H1 (cell line): ENCODE measurements at regions not wholly inside any gene's neighbourhood (a gene's known extent, or its start where the extent isn't known, plus 50 kb on each side); places are given as distances from the start of the nearest gene placed in this dataset.

Experiments used
- CTCF ChIA-PET: fragments of 300-600 bp; sonication (Branson Sonifier 250); formaldehyde crosslinking; loops from one replicate; lab custom pipeline; 2021; ENCODE audit not compliant: partially characterized antibody; lab: Charles Lee
- POLR2A ChIA-PET: fragments of 300-600 bp; sonication (Branson Sonifier 250); formaldehyde crosslinking; loops from one replicate; lab custom pipeline; 2021; ENCODE audit warnings: inconsistent platforms; ENCODE audit not compliant: partially characterized antibody; lab: Charles Lee
- DNase-seq, 2 experiments: peaks; one replicate each; pipeline versions ENCODE4 v3.0.0 to v3.0.0-alpha.2; 2010 to 2022; ENCODE audit warnings: low spot score in 2 of 2, low read depth in 1 of 2, mixed read lengths in 1 of 2
- FAIRE-seq: peaks from 2 replicates; lab custom pipeline; 2011; peaks lifted over from hg19 to GRCh38; lab: Jason Lieb, UNC
- H2AFZ ChIP-seq: 2 replicates; pipeline ENCODE4 v1.8.1; 2012; ENCODE audit warnings: low read length, inconsistent platforms
- H2AK5ac ChIP-seq: 2 replicates; pipeline ENCODE4 v1.6.1; 2013; ENCODE audit warnings: low read depth, low read length
- H2BK120ac ChIP-seq: replicated peaks from 2 replicates; pipeline ENCODE3; 2013; ENCODE audit warnings: low read depth, low read length, inconsistent platforms
- H2BK12ac ChIP-seq: 2 replicates; pipeline ENCODE4 v1.6.1; 2013; ENCODE audit warnings: low read depth, low read length
- H2BK15ac ChIP-seq: 2 replicates; pipeline ENCODE4 v1.6.1; 2013; ENCODE audit warnings: low read length
- H2BK20ac ChIP-seq: 2 replicates; pipeline ENCODE4 v1.6.1; 2013; ENCODE audit warnings: low read length
- H2BK5ac ChIP-seq: 2 replicates; pipeline ENCODE4 v1.6.1; 2013; ENCODE audit warnings: low read depth, low read length
- H3K14ac ChIP-seq: 2 replicates; pipeline ENCODE4 v1.6.1; 2013; ENCODE audit warnings: inconsistent platforms; ENCODE audit not compliant: insufficient read length
- H3K18ac ChIP-seq: 2 replicates; pipeline ENCODE4 v1.6.1; 2013; ENCODE audit warnings: low read length; ENCODE audit errors: extremely low read depth
- H3K23ac ChIP-seq: 2 replicates; pipeline ENCODE4 v1.6.1; 2013; ENCODE audit warnings: inconsistent platforms; ENCODE audit not compliant: insufficient read length
- H3K23me2 ChIP-seq: 2 replicates; pipeline ENCODE4 v1.6.1; 2013; ENCODE audit warnings: low read depth, low read length
- H3K27ac ChIP-seq: 2 replicates; pipeline ENCODE4 v1.6.1; 2011; ENCODE audit warnings: low read depth, low read length, inconsistent platforms
- H3K27me3 ChIP-seq, 4 experiments: replicated peaks in 1 of 4; 1 replicate in 1 of 4; 2 replicates in 3 of 4; pipeline versions ENCODE4 v1.6.1 to v1.8.1; 2011 to 2013; ENCODE audit warnings: low read length in 3 of 4, mild to moderate bottlenecking in 3 of 4, inconsistent platforms in 2 of 4, mixed read lengths in 2 of 4, moderate library complexity in 1 of 4; ENCODE audit not compliant: control insufficient read depth in 3 of 4, insufficient read depth in 3 of 4; ENCODE audit errors: extremely low read depth in 1 of 4
- H3K36me3 ChIP-seq, 4 experiments: 2 replicates each; pipeline versions ENCODE4 v1.6.1 to v1.8.1; 2011 to 2013; ENCODE audit warnings: mild to moderate bottlenecking in 4 of 4, low read length in 3 of 4, moderate library complexity in 2 of 4, control low read depth in 1 of 4, inconsistent platforms in 1 of 4; ENCODE audit not compliant: insufficient read depth in 4 of 4, control insufficient read depth in 2 of 4
- H3K4ac ChIP-seq: replicated peaks from 2 replicates; pipeline ENCODE3; 2013; ENCODE audit warnings: low read length, low read depth, mixed read lengths, inconsistent platforms; ENCODE audit not compliant: insufficient read length
- H3K4me1 ChIP-seq, 4 experiments: replicated peaks in 1 of 4; 1 replicate in 1 of 4; 2 replicates in 3 of 4; pipeline versions ENCODE4 v1.6.1 to v1.8.1; 2011 to 2013; ENCODE audit warnings: low read length in 3 of 4, inconsistent platforms in 2 of 4, mixed read lengths in 1 of 4; ENCODE audit not compliant: insufficient read depth in 4 of 4, control insufficient read depth in 3 of 4
- H3K4me2 ChIP-seq, 2 experiments: 2 replicates each; pipeline versions ENCODE4 v1.6.1 to v1.8.1; 2011 to 2013; ENCODE audit warnings: low read depth in 2 of 2, low read length in 2 of 2, control low read depth in 1 of 2, inconsistent platforms in 1 of 2, mild to moderate bottlenecking in 1 of 2; ENCODE audit not compliant: insufficient read depth in 1 of 2
- H3K4me3 ChIP-seq, 4 experiments: fragments of 200-600, 300-600 bp in 1 of 4; sonication (generic), shearing (Covaris generic), sonication (Bioruptor Twin) in 1 of 4; 2 replicates each; pipeline versions ENCODE4 v1.5.1 to v1.8.1; 2011 to 2016; ENCODE audit warnings: low read length in 4 of 4, low read depth in 3 of 4, control low read depth in 2 of 4, inconsistent platforms in 2 of 4, mild to moderate bottlenecking in 2 of 4, mixed read lengths in 1 of 4, moderate library complexity in 1 of 4; ENCODE audit not compliant: insufficient read depth in 2 of 4; ENCODE audit errors: extremely low read depth in 1 of 4
- H3K56ac ChIP-seq: replicated peaks from 2 replicates; pipeline ENCODE3; 2013; ENCODE audit warnings: low read depth, mild to moderate bottlenecking, mixed read lengths, low read length, inconsistent platforms; ENCODE audit not compliant: insufficient read length
- H3K79me1 ChIP-seq: 2 replicates; pipeline ENCODE4 v1.6.1; 2013; ENCODE audit warnings: low read depth, low read length, control low read depth
- H3K79me2 ChIP-seq, 2 experiments: 2 replicates each; pipeline versions ENCODE4 v1.6.1 to v1.8.1; 2012 to 2013; ENCODE audit warnings: low read length in 2 of 2, mild to moderate bottlenecking in 2 of 2, inconsistent platforms in 1 of 2; ENCODE audit not compliant: insufficient read depth in 2 of 2, control insufficient read depth in 1 of 2
- H3K9ac ChIP-seq, 4 experiments: replicated peaks in 1 of 4; 1 replicate in 1 of 4; 2 replicates in 3 of 4; pipeline versions ENCODE4 v1.6.1 to v1.8.1; 2011 to 2013; ENCODE audit warnings: low read depth in 3 of 4, low read length in 3 of 4, control low read depth in 2 of 4, mild to moderate bottlenecking in 2 of 4, moderate library complexity in 2 of 4, inconsistent platforms in 1 of 4; ENCODE audit errors: extremely low read depth in 1 of 4
- H3K9me3 ChIP-seq, 2 experiments: 2 replicates each; pipeline versions ENCODE4 v1.6.1 to v1.8.1; 2012 to 2013; ENCODE audit warnings: mild to moderate bottlenecking in 2 of 2, moderate library complexity in 2 of 2, control low read depth in 1 of 2, inconsistent platforms in 1 of 2, low read depth in 1 of 2, low read length in 1 of 2, mixed read lengths in 1 of 2; ENCODE audit not compliant: insufficient read depth in 2 of 2
- H4K20me1 ChIP-seq, 2 experiments: replicated peaks in 1 of 2; 2 replicates each; pipeline versions ENCODE3 to v1.8.1; 2011 to 2013; ENCODE audit warnings: inconsistent platforms in 2 of 2, low read length in 2 of 2, mild to moderate bottlenecking in 1 of 2; ENCODE audit not compliant: insufficient read depth in 2 of 2, control insufficient read depth in 1 of 2
- H4K5ac ChIP-seq: 2 replicates; pipeline ENCODE4 v1.6.1; 2013; ENCODE audit warnings: low read length, low read depth, mixed read lengths, inconsistent platforms; ENCODE audit not compliant: insufficient read length
- H4K8ac ChIP-seq: 2 replicates; pipeline ENCODE4 v1.8.0; 2013; ENCODE audit warnings: mild to moderate bottlenecking, moderate library complexity, low read length, inconsistent platforms; ENCODE audit not compliant: insufficient read depth; ENCODE audit errors: extremely low read depth
- H4K91ac ChIP-seq: replicated peaks from 2 replicates; pipeline ENCODE3; 2013; ENCODE audit warnings: low read length, mixed read lengths, inconsistent platforms; ENCODE audit not compliant: insufficient read length
- CBX5 ChIP-seq: fragments of 300-800, 300-1000 bp; sonication (generic); IDR thresholded peaks from 2 replicates; pipeline ENCODE4 v1.7.1; 2016; ENCODE audit warnings: antibody characterized with exemption, low read length, low read depth
- CEBPB ChIP-seq: IDR thresholded peaks from 2 replicates; pipeline ENCODE4 v1.6.1; 2012; ENCODE audit warnings: low read depth, low read length
- CTBP2 ChIP-seq: IDR thresholded peaks from 2 replicates; pipeline ENCODE4 v1.7.0; 2011; ENCODE audit warnings: borderline replicate concordance, mild to moderate bottlenecking, moderate library complexity, mixed read lengths, low read length; ENCODE audit not compliant: insufficient read depth, insufficient read length
- EGR1 ChIP-seq: IDR thresholded peaks from 2 replicates; pipeline ENCODE4 v1.6.1; 2011; ENCODE audit warnings: low read depth, low read length, borderline replicate concordance
- EP300 ChIP-seq, 2 experiments: IDR thresholded peaks; 1 replicate in 1 of 2; 2 replicates in 1 of 2; pipeline ENCODE4 v1.6.1; 2011 to 2012; ENCODE audit warnings: low read depth in 2 of 2, low read length in 2 of 2, mild to moderate bottlenecking in 2 of 2, borderline replicate concordance in 1 of 2, inconsistent platforms in 1 of 2, moderate library complexity in 1 of 2
- GTF2F1 ChIP-seq: IDR thresholded peaks from 2 replicates; pipeline ENCODE4 v1.6.1; 2012; ENCODE audit warnings: low read depth, low read length, improper control_type of control experiment, borderline replicate concordance
- JUND ChIP-seq: IDR thresholded peaks from 2 replicates; pipeline ENCODE4 v1.6.1; 2011; ENCODE audit warnings: mild to moderate bottlenecking, improper control_type of control experiment, low read length
- NRF1 ChIP-seq: IDR thresholded peaks from 2 replicates; pipeline ENCODE4 v1.6.1; 2011; ENCODE audit warnings: mild to moderate bottlenecking, low read depth, low read length, improper control_type of control experiment
- POLR2AphosphoS5 ChIP-seq: IDR thresholded peaks from 2 replicates; pipeline ENCODE4 v1.6.1; 2011; ENCODE audit warnings: low read depth, low read length
- POU5F1 ChIP-seq: IDR thresholded peaks from 2 replicates; pipeline ENCODE4 v1.6.1; 2011; ENCODE audit warnings: low read depth, mild to moderate bottlenecking, low read length, moderate library complexity
- RNF2 ChIP-seq: fragments of 200-900, 300-1000 bp; sonication (generic); IDR thresholded peaks from 2 replicates; pipeline ENCODE4 v1.7.1; 2016; ENCODE audit warnings: borderline replicate concordance, low read depth, mild to moderate bottlenecking, antibody characterized with exemption, low read length; ENCODE audit not compliant: poor library complexity, severe bottlenecking; ENCODE audit errors: missing control alignments
- SIN3A ChIP-seq, 2 experiments: IDR thresholded peaks in 1 of 2; conservative IDR thresholded peaks in 1 of 2; 2 replicates each; pipeline ENCODE4 v1.6.1; 2011 to 2012; ENCODE audit warnings: low read length in 2 of 2, improper control_type of control experiment in 1 of 2, low read depth in 1 of 2, mild to moderate bottlenecking in 1 of 2
- SIX5 ChIP-seq: IDR thresholded peaks from 2 replicates; pipeline ENCODE4 v1.6.1; 2011; ENCODE audit warnings: mild to moderate bottlenecking, low read depth, low read length
- TAF1 ChIP-seq: IDR thresholded peaks from 2 replicates; pipeline ENCODE4 v1.6.1; 2011; ENCODE audit warnings: mild to moderate bottlenecking, low read depth, low read length
- TEAD4 ChIP-seq: IDR thresholded peaks from 2 replicates; pipeline ENCODE4 v1.6.1; 2012; ENCODE audit warnings: low read depth, low read length, inconsistent platforms, mixed read lengths
- YY1 ChIP-seq: IDR thresholded peaks from 2 replicates; pipeline ENCODE4 v1.6.1; 2011; ENCODE audit warnings: low read depth, mild to moderate bottlenecking, low read length
- WGBS, 2 experiments: shearing (Covaris generic) in 1 of 2; methylation state at CpG; one replicate each; pipeline versions ENCODE4 v1.1.6 to v1.1.7; 2013 to 2015; ENCODE audit warnings: low lambda C conversion rate in 2 of 2, mixed read lengths in 2 of 2, inconsistent platforms in 1 of 2, low coverage in 1 of 2, missing lambda C conversion rate in 1 of 2; ENCODE audit not compliant: insufficient replicate concordance in 2 of 2, insufficient coverage in 1 of 2, insufficient read length in 1 of 2; ENCODE audit errors: extremely low coverage in 1 of 2, missing lambda C conversion rate in 1 of 2; 5-methylcytosine and 5-hydroxymethylcytosine counted together

DNA sequence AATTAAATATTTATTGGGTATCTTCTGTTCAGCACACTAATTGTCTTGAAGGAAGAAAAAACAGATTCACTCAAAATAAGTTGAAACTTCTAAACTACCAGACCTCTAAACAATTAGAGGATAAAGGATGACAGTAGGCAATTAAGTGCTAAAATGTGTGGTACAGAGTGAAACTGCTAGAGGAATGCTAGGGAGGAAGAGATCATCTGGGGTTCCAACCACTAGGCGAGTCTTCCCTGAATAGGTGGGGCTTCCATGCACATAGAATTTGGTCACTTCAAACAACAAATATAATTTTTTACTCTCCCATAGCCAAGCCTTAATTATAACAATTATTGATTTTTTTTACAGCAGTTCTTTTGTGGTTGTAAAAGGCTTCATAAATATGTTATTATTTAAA lies 559.0 kb upstream of the ZEB2 start:
- no peak for FAIRE-seq
- WGBS, 2 experiments = 78% methylated on average over 1 of the region's 1 CpG; no CpG with 5 or more reads in 1 of the 2 experiments
- TF ChIP-seq EP300 (IDR thresholded peaks at IDR 0.05; ENCODE audit: borderline replicate concordance in 1 of 2, low read depth in 2 of 2, low read length in 2 of 2) (no peak), SIX5 (no peak), TAF1 (no peak), POLR2AphosphoS5 (no peak), RNF2 (no peak), CBX5 (no peak), SIN3A (conservative IDR thresholded peaks at IDR 0.05 in 1 of 2, IDR thresholded peaks at IDR 0.05 in 1 of 2; ENCODE audit: low read depth in 1 of 2, low read length in 2 of 2) (no peak), TEAD4 (no peak), CTBP2 (no peak), NRF1 (no peak), EGR1 (no peak), JUND (no peak), YY1 (no peak), CEBPB (no peak), GTF2F1 (no peak), POU5F1 (no peak)

More for the DNA sequence above, 559.0 kb upstream of the ZEB2 start:
- Histone ChIP-seq H3K14ac (no peak overlapping the region), H3K27ac (no peak overlapping the region), H3K4me3 (no peak overlapping the region), H3K4me2 (no peak overlapping the region), H3K18ac (no peak overlapping the region), H3K56ac (no peak overlapping the region), H4K8ac (no peak overlapping the region), H3K79me2 (no peaks in the 10 kb centered on the region), H3K79me1 (no peaks in the 10 kb centered on the region), H3K27me3 (no peaks in the 10 kb centered on the region), H4K5ac (no peak overlapping the region), H2BK15ac (no peak overlapping the region), H3K9ac (no peak overlapping the region), H2BK120ac (no peak overlapping the region), H2AK5ac (no peak overlapping the region), H2BK12ac (no peak overlapping the region), H3K4ac (no peak overlapping the region), H4K91ac (no peak overlapping the region), H3K9me3 (no peaks in the 10 kb centered on the region), H2BK5ac (no peak overlapping the region), H3K23me2 (no peaks in the 10 kb centered on the region; the same call in 1 of the 2 replicates), H4K20me1 (no peaks in the 10 kb centered on the region), H3K23ac (no peak overlapping the region), H2AFZ (no peak overlapping the region), H3K36me3 (no peaks in the 10 kb centered on the region), H2BK20ac (no peak overlapping the region), H3K4me1 (no peaks in the 10 kb centered on the region)
- ChIA-PET POLR2A (no interaction called here), CTCF (no interaction called here)
- no peak for DNase-seq
